Mesenteric fat pad (tissue), 1 donor: ENCODE measurements at regions not wholly inside any gene's neighbourhood (a gene's known extent, or its start where the extent isn't known, plus 50 kb on each side); places are given as distances from the start of the nearest gene placed in this dataset.

Experiments
- DNase-seq: peaks from one replicate; pipeline ENCODE4 v3.0.0-alpha.2; 2020; ENCODE audit warnings: low spot score
- donor health status: DM: yes; HTN: yes; CAD: no.

DNA sequence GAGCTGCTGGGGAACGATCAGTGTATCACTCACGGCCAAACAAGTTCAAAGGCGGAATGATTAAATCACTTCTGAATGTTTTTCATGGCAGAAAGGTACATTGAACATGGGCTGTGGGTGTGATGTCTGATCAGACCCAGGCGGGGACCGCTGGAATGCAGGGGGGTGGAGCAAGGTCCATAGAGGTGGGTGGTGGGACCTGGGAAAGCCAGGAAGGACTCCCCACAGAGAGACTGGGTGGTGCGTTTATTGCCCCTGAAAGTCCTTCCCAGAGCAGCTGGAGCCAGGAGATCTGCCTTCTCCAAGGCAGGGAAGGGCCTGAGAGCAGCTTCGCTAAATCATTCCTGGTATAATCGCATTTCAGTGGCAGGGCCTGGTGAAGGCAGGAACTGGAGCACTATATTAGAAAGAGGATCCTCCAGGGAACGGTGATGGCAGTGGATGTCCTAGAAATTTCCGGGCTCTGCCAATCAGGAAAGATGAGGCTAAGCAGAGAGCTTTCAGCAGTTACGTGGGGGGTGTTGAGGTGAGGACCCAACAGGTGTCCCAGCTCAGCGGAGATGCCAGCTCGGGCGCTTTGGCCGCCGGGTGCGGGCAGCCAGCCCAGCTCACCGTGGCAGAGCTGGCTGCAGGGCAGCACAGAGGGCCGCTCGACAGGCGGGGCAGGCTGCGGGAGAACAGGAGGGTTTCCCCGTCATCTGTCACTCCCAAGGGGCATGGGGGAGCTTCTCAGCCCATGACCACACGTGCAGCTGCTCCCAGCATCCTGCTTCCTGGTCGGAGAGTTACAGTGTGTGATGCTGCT lies 271.7 kb downstream of the CTTN start:
- no peak for DNase-seq

DNA sequence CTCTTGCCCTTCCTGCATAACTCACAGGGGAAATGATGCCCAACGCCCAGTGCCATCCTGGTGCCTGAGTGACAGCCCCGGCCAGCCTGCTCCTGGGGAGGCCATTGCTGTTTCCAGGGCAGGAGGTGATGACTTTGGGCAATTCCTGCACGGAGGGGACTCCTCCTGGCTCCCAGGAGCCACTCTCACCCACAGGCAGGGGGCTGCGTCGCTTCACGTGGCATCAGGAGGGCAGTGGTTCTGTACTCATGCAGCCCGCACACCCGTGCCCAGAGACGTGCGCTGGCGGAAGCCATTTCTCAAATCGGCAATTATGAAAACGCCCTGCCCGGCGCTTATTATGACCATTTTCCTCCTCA lies 272.3 kb downstream of the CTTN start:
- DNase-seq, result no peak

DNA sequence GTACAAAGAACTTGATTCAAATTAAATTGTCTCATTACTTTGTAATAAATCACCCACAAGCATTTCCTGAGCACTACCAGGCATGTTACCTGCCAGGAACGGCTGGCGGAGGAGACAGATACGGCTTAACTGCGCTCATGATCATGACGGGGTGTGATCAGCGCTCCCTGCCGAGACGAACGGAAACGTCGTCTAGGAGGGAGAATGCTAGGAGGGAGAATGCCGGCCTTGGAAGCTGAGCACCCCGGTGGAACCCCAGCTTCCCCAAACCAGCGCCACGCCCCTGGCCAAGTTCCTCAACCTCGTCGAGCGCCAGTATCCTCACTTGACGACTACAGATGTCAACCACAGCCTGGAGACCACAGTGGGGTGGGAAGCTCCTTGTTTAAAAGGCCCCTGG lies 272.8 kb downstream of the CTTN start:
- DNase-seq, result no peak

DNA sequence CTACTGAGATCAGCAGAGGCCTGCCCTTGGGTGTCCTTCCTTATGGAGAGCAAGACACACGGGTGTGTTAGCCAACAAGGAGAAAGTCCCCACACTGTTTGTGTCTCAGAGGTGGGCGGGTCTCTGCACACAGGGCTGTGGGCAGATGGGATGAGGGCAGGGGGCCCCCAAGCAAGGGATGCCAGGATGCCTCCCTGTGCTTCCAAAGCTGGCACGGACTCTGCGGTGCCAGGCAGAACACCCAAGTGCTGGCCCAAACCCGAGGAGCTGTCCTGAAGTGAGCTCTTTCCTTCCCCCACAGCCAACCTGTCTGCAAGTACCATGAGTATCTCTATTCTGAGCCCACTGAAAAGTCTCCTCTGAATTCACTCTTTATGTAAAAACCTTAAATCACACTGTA lies 273.3 kb downstream of the CTTN start:
- no peak for DNase-seq

DNA sequence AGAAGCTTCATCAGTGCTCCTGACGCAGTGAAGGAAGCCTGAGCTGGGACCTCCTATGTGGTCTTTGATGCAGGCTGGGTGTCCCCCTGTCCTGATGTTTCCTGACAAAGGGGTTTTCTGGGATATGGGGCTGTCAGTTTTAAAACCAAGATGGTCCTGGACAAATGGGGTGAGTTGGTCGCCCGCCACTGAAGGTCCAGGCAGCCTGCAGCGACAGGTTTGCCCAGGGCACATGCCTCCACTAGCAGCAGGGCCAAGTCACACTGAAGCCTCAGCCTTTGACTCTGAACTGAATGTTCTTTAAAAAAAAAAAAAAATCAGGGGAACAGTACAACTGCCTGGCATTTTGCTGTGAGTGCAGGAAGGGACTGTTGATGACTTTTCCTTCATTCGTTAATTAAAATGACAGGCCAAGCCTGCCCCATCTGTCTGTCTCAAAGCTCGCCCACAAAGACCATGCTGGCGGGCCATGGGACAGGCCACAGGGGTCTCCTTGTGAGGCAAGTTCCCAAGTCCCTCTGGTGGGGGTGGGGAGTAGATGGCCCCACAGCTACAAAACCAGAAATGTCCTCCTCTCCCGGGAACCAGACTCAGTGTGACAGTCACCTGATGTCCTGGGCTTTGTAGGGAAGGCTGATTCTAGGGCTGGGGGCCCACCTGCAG lies 274.8 kb downstream of the CTTN start:
- DNase-seq, result no peak

DNA sequence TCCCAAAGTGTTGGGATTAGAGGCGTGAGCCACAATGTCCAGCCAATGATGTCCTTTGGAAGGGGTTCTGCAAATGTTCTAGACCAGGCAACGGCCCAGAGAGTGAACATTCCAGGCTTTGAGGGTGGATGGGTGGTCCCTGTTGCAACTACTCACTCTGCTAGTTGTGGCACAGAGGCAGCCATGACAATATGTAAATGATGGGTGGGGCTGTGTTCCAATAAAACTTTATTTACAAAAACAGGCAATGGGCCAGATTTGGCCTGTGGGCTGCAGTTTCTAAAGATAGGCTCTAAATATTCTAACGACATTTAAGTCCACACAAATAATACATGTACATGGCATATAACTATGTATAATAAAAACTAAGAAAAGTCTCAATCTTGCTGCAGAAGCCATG lies 276.3 kb downstream of the CTTN start:
- no peak for DNase-seq

DNA sequence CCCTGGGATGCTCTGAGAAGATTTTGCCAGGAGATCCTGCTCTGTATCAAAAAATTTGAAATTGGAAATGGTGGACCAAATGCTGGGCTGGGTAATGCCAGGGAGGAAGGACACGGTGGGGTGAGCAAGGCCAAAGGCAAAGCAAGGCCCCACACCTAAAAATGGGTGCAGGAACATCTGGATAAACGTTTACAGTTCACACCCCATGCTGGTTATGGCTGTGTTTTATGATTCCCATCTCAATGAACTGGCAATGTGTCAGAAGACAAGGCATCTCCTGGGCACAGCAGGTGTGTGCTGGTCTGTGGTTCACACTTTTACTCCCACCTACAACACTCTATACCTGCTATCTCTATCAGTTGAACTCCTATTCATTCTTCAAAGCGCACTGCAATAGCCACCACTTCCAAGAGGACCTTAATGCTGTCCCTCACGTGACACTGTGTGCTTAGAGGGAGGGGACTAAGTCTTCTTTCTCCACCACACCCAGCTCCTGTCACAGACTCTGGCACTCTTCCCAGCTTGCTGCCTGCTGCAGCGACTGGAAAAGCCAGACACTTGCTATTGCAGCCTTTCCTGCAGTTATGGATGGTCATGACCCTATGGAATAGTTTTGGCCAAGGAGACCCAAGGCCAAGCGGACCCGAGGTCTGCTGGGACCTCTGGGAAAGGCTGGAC lies 277.5 kb downstream of the CTTN start:
- DNase-seq, result no peak

DNA sequence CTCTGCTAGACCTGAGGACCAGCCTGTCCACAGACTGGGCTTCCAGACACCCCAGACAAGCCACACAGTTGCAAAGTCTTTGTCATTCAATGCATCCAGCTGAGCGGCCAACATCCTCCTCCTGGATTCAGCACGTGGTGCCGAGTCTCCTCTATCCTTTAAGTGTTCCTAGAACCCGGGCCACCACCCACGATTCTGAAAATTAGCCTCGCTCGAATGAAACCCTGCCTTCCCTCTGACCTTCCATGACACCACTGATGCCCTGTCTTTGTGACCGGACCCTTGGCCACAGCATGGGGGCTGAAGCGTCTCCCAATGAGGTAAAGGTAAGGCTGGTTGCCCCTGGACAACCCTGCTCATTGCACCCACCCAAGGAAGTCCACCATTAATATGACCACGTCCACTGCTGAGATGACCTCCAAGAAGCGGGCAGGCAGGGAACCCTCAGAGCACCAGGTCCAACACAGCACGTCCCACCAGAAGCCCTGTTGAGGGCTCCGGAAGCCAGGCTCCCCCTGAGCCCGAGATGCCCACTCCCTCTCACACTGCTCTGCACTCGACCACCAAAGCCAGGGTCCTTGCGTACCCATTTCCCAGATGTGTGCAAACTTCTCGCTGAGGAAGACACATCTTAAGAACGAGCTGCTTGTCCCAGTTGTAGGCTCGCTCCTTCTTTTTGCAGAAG lies 279.0 kb downstream of the CTTN start:
- no peak for DNase-seq

DNA sequence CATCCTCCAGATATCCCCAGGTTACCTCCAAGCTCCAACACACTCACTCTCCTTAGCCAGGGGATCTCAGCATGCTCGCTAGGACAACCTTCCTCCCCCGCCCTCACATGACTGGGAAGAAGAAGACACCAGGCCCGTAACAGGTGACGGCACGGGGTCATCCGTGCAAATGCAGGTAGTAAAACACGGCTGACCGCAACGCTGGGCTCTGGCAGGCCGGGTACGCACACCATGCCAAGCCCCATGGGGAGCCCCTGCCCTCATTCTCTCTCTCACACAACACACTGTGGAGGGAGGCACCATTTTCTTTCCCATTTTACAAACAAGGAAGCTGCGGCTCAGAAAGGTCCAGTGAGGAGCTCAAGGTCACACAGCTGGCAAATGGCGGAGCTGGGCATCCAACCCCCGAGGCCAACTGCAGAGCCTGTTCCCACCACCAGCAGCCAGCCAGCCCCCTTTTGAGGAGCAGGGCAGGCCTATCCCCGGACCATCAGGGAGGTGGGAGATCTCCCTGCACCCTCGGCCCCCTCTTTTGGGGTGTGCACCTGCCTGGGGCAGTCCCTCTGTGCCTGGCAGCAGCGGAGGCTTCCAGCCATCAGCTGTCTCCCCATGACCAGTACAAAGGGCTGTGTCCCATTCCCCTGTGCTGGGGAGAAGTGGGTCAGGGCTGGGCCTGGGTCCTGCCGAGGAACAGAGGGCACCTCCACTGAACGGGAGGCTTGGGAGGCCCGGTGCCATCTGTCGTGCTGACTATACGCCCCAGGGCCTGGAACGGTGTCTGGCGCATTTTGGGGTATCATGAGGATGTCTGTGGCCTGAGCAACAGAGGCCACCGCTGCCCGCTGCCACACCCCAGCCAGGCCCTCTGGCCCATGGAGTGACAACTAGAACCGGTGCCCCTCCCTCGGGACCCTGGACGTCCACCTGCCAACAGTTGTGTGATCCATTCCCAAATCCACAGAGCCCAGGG lies 280.9 kb downstream of the CTTN start:
- DNase-seq, result no peak

DNA sequence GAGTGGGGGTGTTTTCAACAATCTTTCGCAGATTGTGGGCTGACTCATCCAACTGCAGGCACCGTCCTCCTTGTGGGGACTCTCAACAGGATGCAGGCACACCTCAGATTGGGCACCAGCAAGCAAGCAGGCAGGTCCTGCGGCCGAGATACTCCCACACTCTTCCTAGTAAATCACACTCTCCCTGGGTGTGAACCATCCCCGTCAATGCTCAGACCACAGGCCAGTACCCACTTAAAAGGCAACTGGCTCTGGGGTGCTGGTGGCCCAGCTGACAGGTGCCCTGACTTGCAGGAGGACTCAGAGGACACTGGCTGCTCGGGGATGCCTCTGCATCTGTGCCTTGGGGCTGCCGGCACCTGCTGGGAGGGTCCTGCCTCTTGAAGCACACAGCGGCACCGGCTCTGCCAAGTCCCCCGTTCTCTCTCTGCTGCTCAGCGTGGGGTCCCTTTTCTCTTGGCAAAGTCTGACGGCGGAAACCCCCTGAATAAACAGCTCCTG lies 282.5 kb downstream of the CTTN start:
- no peak for DNase-seq

DNA sequence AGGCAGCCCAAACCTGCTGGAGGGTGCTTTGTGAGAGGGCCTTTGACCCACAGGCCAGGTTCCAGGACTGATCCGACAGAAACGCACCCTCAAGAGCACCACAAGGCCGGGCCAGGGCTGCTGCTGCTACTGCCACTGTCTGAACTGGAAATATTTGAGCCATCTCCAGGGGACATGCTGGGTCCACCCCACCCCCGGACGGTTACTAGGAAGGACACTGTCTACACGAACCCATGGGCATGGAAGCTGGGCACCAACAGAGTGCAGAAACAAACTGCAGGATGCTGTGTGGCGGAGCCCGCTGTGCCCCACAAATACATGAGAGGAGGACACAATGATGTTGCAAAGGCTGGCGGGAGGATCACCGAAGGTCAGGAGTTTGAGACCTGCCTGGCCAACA lies 283.7 kb downstream of the CTTN start:
- no peak for DNase-seq

DNA sequence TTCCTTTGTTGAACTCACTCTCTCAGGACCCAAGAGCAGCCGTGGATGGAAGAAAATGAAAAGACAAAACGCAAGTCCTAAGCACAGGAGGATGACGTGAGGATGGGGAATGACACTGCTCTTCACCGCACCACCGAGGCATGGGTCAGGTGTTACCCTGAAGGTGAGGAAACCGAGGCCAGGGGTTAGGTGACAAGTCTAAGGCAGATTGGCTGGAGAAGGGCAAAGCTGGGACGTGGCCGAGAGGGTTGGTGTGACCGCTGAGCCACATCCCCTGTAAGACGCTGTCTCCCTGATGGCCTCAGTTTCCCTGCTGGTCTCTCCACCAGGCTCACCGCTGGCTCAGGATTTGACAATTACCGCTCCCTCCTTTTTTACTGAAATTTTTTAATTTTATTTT lies 284.4 kb downstream of the CTTN start:
- no peak for DNase-seq

DNA sequence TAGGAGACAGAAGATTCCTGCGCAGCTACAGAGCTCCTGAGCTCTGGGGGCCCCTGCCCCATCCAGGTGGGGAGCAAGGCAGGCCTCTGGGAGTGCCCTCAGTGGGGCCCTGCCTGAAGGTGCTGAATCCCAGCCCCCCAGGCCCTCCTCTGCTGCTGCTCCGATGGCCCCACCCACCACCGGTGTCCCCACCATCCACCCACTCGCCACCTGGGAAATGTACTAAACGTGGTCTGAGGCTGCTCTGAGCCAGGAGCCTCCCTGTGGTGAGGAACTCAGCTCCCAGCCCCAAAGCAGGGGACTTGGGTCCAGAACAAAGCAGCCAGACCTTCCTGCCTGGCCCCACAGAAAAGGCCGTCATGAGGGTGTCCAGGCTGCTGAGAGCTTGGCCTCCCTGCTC lies 289.4 kb downstream of the CTTN start:
- no peak for DNase-seq

DNA sequence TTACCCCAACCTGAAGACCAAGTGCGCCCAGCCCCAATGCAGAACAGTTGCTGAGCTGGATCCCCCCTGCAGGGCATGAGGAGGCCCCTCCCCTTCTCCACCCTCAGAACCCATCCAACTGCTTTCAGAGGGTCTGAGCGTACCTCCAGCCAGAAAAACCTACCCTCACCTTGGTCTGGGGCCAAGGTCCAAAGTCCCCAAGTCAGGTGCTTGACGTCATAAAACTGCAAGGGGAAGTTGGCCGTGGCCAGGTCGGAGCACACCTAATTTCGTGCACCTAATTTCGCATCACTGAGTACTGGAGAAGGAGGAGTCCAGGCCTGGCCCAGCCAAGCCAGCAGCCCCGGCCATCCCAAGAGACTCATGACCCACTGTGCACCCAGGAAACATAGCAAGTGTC lies 289.8 kb downstream of the CTTN start:
- no peak for DNase-seq

DNA sequence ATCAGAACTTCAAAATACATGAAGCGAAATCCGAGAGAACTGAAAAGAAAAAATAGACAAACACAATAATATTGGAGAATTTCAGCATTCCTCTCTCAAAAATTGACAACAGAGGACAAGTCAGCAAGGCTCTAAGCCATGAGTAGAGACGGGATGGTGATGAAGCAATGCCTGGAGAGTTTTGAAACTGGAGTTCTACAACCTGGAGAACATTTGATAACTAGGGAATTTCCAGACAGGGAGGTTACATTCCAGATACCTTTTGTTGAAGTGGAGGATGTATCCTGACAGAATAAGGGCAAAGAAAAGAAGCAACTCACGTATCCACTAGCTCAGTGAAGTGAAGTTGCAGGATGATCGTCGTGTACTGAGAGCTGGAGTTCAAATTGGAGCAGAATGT lies 291.4 kb downstream of the CTTN start:
- no peak for DNase-seq

DNA sequence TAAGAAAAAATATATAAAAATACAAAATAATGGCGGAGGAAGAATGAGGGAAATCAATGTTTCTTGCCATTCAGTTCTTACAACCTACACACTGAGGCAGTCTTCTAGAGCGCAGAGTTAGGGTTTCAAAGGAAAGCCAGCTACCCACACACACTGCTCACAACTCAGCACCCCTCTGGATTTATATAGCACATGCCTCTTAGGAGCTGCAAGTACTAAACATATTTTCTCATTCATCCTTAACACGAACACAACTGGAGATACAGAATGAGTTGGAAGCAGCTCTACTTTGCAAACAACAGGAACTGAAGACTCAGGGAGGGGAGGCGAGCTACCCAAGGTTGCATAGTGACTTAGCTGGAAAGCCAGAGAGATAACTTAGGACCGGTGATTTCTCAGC lies 293.8 kb downstream of the CTTN start:
- no peak for DNase-seq

DNA sequence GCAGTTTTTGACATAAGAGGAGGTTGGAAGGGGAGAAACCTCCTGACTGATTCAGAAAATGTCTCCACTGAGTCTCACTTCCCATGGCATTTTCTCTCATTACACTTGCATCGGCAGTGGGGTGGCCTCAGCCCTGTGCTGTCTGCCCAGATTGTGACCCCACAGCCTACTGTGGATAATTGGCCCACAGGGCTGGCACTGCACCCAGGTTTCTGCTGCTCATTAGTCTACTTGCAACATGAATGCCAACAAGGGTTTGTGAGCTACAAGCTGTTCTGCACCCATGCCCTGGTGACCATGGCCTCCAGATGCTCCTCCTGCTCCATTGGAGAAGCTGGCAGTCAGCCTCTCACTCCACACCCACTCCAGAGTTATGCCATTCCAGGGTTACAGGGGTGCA lies 296.0 kb downstream of the CTTN start:
- DNase-seq, result no peak

DNA sequence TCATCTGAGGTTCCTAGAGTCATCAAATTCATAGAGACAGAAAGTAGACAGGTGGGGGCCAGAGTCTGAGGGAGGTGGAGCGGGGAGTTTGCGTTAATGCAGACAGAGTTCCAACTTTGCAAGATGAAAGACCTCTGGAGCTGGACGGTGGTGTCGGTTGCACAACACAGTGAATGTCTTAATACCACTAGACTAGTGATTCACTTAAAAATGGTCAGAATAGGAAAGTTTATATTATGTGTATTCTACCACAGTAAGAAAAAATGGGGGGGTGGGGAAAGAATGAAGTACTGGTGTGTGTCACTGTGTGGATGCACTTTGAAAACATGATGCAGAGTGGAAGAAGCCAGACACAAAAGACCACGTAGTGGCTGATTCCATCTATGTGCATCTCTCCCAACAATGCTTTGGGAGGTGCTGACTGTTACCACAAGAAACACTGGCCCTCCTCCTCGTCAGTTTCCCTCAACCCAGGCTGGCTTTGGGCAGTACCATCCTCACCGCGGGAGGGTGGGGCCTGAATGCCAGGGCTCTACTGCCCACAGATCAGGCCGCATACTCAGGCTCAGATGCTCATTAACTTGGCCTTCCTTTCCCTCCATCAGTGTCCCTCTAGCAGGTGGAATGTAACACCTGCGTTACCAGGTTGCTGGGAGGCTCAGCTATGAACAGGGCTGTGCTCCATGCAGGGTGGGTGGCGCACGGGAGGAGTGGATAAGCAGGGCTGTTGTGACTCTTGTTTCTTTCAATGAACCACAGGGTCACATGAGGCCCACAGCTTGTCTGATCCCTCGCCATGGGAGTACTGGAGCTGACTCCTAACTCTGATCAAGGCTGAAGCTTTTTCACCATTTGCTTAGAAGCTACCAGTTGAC lies 297.0 kb downstream of the CTTN start:
- no peak for DNase-seq

DNA sequence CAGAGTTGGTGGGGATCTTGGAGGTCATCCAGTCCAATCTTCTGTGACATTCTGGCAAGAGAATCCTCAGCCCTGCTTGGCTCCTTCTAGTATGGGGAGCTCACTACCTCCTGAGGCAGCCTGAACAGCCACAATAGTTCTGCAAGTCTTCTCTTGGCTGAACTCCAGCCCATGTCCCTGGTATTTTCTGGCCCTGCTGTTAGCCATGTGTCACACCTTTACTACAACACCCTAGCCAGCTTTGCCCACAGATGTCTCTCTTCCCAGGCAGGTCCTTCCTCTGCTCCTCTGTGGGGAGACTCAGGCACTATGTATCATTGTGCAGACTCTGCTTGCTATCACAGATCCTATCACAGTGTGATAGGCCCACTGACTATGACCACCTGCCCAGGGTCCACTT lies 297.7 kb downstream of the CTTN start:
- DNase-seq, result no peak

DNA sequence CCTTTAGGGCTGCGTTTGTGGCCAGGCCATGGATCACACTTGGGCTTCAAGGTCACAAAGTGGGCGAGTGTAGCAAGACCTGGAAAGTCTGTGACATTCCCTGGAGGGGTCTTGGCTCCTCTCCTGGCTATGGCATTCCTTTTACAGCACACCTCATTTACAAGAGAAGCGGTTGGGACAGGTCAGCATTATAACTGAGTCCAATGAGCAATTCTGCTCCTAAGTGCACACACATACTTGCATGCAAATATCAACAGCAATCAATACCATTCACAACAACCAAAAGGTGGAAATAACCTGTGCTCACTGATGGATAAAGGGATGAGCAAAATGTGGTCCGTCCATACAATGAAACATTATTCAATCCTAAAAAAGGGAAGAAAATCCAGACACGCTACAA lies 298.2 kb downstream of the CTTN start:
- DNase-seq, result no peak
